ENCODE measurements at regions not wholly inside any gene's neighbourhood (a gene's known extent, or its start where the extent isn't known, plus 50 kb on each side); places are given as distances from the start of the nearest gene placed in this dataset.

GRCh38 chr20:39433466-39433865, 471.3 kb downstream of the DHX35 start:
- DNase-seq: no peak

GRCh38 chr20:39431091-39431880, 469.1 kb downstream of the DHX35 start:
- no peak for DNase-seq

GRCh38 chr20:39429726-39430125, 467.6 kb downstream of the DHX35 start:
- no peak for DNase-seq

- no peak for DNase-seq
Observed at GRCh38 chr20:39424962-39425678, 463.0 kb downstream of the DHX35 start.

GRCh38 chr20:39421571-39422105, 459.5 kb downstream of the DHX35 start:
- no peak for DNase-seq

GRCh38 chr20:39412091-39412490, 449.9 kb downstream of the DHX35 start:
- no peak for DNase-seq

- DNase-seq: no peak
Observed at GRCh38 chr20:39399463-39399862, 437.3 kb downstream of the DHX35 start.

GRCh38 chr20:39398656-39399055, 436.5 kb downstream of the DHX35 start:
- DNase-seq: no peak

GRCh38 chr20:39397646-39398045, 435.5 kb downstream of the DHX35 start:
- no peak for DNase-seq

- DNase-seq: no peak
Observed at GRCh38 chr20:39395478-39396291, 433.5 kb downstream of the DHX35 start.

- DNase-seq: no peak
Observed at GRCh38 chr20:39394461-39394860, 432.3 kb downstream of the DHX35 start.

GRCh38 chr20:39390186-39390585, 428.0 kb downstream of the DHX35 start:
- no peak for DNase-seq

GRCh38 chr20:39381595-39381994, 419.5 kb downstream of the DHX35 start:
- DNase-seq: no peak

- DNase-seq: no peak
Observed at GRCh38 chr20:39378776-39379175, 416.6 kb downstream of the DHX35 start.

GRCh38 chr20:39376788-39377187, 414.6 kb downstream of the DHX35 start:
- DNase-seq: no peak

- no peak for DNase-seq
Observed at GRCh38 chr20:39364320-39364719, 402.2 kb downstream of the DHX35 start.

GRCh38 chr20:39359981-39360620, 398.0 kb downstream of the DHX35 start:
- DNase-seq: no peak

- DNase-seq: no peak
Observed at GRCh38 chr20:39358052-39358451, 395.9 kb downstream of the DHX35 start.

GRCh38 chr20:39356908-39357307, 394.8 kb downstream of the DHX35 start:
- DNase-seq: no peak

- DNase-seq: no peak
Observed at GRCh38 chr20:39349240-39349639, 387.1 kb downstream of the DHX35 start.

- no peak for DNase-seq
Observed at GRCh38 chr20:39347626-39348025, 385.5 kb downstream of the DHX35 start.

- no peak for DNase-seq
Observed at GRCh38 chr20:39342463-39342862, 380.3 kb downstream of the DHX35 start.

All from kidney glomerular epithelial cell (primary cell).